ENCODE measurements at regions not wholly inside any gene's neighbourhood (a gene's known extent, or its start where the extent isn't known, plus 50 kb on each side); places are given as distances from the start of the nearest gene placed in this dataset.

DNA sequence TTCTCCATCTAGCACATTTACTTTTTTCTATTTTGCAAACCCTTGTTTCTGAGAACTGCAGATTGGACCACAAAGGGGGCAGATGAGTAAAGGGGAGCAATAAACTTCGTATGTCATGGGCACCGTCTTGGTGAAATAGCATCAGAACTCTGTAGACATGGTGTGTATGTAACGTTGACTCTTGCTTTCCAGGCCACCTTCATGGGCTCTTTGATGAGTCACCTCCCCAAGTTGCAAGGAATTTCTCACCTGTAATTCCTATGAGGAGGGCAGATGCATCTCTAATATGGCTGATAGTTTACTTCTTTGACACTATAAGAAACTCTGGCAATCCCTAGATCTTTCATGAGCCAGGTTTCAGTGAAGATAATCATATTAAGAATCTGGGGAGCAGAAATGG is 163.4 kb upstream of the PLPPR1 start:
- Histone ChIP-seq H3K27ac (no peak overlapping the region), H3K9me3 (peaks cover 0 to 19% (median 4%) of the 10 kb centered on the region in 4 donors), H3K36me3 (no peaks in the 10 kb centered on the region), H3K4me3 (no peak overlapping the region), H3K4me1 (no peaks in the 10 kb centered on the region), H3K27me3 (no peaks in the 10 kb centered on the region)
- 58 to 72% (median 69%) methylated on average over 3 of the region's 3 CpGs for WGBS, 5 donors
- TF ChIP-seq POLR2AphosphoS5 (IDR thresholded peaks at IDR 0.05) (no peak), EP300 (IDR thresholded peaks at IDR 0.05) (no peak), POLR2A (IDR thresholded peaks at IDR 0.05) (no peak)
- TF ChIP-seq, protein P1, sequence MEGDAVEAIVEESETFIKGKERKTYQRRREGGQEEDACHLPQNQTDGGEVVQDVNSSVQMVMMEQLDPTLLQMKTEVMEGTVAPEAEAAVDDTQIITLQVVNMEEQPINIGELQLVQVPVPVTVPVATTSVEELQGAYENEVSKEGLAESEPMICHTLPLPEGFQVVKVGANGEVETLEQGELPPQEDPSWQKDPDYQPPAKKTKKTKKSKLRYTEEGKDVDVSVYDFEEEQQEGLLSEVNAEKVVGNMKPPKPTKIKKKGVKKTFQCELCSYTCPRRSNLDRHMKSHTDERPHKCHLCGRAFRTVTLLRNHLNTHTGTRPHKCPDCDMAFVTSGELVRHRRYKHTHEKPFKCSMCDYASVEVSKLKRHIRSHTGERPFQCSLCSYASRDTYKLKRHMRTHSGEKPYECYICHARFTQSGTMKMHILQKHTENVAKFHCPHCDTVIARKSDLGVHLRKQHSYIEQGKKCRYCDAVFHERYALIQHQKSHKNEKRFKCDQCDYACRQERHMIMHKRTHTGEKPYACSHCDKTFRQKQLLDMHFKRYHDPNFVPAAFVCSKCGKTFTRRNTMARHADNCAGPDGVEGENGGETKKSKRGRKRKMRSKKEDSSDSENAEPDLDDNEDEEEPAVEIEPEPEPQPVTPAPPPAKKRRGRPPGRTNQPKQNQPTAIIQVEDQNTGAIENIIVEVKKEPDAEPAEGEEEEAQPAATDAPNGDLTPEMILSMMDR (IDR thresholded peaks at IDR 0.05): no peak
- intact Hi-C loops (cut with DNase I; ENCODE audit: low total_unique reads): no loop called here
- DNase-seq: no peak

DNA sequence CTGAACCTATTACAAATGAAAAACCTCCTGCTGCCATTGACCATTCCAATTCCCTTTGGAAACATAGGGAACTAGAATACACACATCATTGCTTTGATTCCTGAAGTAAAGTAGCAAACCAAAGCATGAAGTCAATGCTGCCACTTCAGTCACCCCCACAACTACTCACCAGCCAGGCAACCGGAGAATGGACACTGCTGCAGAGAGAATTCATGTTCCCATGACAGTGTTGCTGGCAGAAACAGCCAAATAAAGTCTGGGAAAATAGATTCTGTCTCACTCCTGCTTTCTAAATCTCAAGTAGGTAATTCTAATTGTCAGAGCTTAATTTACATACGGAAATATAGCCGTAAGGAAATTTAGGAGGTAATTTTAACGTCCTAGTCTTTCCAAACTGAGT is 162.9 kb upstream of the PLPPR1 start:
- intact Hi-C loops (cut with DNase I; ENCODE audit: low total_unique reads): no loop called here
- 75 to 91% (median 82%) methylated on average over 4 of the region's 4 CpGs for WGBS, 5 donors
- Histone ChIP-seq H3K4me1 (no peaks in the 10 kb centered on the region), H3K27ac (no peak overlapping the region), H3K9me3 (peaks cover 0 to 16% (median 2%) of the 10 kb centered on the region in 4 donors), H3K4me3 (no peak overlapping the region), H3K27me3 (no peaks in the 10 kb centered on the region), H3K36me3 (no peaks in the 10 kb centered on the region)
- TF ChIP-seq EP300 (IDR thresholded peaks at IDR 0.05) (no peak), POLR2A (IDR thresholded peaks at IDR 0.05) (no peak), POLR2AphosphoS5 (IDR thresholded peaks at IDR 0.05) (no peak)
- TF ChIP-seq, protein P1 (IDR thresholded peaks at IDR 0.05): no peak
- no peak for DNase-seq

DNA sequence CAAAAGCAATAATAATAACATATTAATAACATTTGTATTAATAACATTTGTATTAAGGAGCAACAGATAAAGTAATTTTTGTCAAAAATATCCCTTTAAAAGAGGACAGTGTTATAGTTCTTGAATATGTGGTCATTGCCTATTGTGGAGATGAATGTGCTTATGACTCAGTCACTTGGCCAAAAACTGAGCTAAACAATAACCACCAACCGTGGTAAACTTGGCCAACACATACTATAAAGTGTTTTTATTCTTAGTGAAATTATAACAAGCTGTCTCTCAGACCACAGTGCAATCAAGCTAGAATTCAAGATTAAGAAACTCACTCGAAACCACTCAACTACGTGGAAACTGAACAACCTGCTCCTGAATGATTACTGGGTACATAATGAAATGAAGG is 159.2 kb upstream of the PLPPR1 start:
- intact Hi-C loops (cut with DNase I; ENCODE audit: low total_unique reads): no loop called here
- WGBS, 5 donors: 70 to 84% (median 76%) methylated on average over 3 of the region's 3 CpGs
- TF ChIP-seq EP300 (IDR thresholded peaks at IDR 0.05): no peak
- no peak for TF ChIP-seq POLR2AphosphoS5 (IDR thresholded peaks at IDR 0.05)
- TF ChIP-seq, protein P1 (IDR thresholded peaks at IDR 0.05): no peak

DNA sequence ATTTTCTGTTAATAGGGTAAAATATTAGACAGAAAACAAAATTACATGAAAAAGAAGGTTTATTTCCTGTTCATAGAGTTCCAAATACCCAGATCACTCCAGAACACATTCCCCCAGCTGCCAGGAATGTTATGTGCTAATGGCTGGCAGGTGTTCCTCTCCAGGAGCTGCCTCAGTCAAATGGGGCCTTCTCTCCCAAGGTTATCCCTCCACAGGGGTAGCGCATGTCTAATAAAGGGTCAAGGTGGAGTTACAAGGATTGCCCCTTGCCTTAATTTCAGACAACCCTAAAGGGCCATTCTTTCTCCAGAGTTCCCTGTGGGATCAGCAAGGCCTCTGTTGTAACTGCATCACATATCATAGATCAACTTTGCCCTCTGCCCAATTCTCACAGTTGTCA is 148.6 kb upstream of the PLPPR1 start:
- no peaks in the 10 kb centered on the region for H3K4me1 ChIP-seq
- intact Hi-C loops (cut with DNase I; ENCODE audit: low total_unique reads): no loop called here
- WGBS, 5 donors: 90 to 98% (median 95%) methylated on average over 1 of the region's 1 CpG
- no peaks in the 10 kb centered on the region for H3K36me3 ChIP-seq
- H3K27me3 ChIP-seq: no peaks in the 10 kb centered on the region
- no peak overlapping the region for H3K4me3 ChIP-seq
- no peak for TF ChIP-seq POLR2A (IDR thresholded peaks at IDR 0.05)
- no peak for TF ChIP-seq EP300 (IDR thresholded peaks at IDR 0.05)
- no peak for TF ChIP-seq POLR2AphosphoS5 (IDR thresholded peaks at IDR 0.05)
- TF ChIP-seq, protein P1 (IDR thresholded peaks at IDR 0.05): no peak
- no peak for DNase-seq
- no peaks in the 10 kb centered on the region for H3K9me3 ChIP-seq
- no peak overlapping the region for H3K27ac ChIP-seq

More for the DNA sequence above, 159.2 kb upstream of the PLPPR1 start:
- Histone ChIP-seq H3K27ac (no peak overlapping the region), H3K9me3 (peaks cover 0 to 11% (median 0%) of the 10 kb centered on the region in 4 donors), H3K36me3 (no peaks in the 10 kb centered on the region), H3K4me1 (no peaks in the 10 kb centered on the region), H3K4me3 (no peak overlapping the region), H3K27me3 (no peaks in the 10 kb centered on the region)
- no peak for DNase-seq

All from stomach (tissue), 8 donors.